Activated CD4-positive, alpha-beta memory T cell treated with anti-CD3 and anti-CD28 coated beads, Interleukin-2, amount 10 ng/mL, durations not matched to agents 7 days and 5 days (primary cell): ENCODE measurements at regions not wholly inside any gene's neighbourhood (a gene's known extent, or its start where the extent isn't known, plus 50 kb on each side); places are given as distances from the start of the nearest gene placed in this dataset.
"Not testable (repeated sequence)": the region's sequence is repeated elsewhere in the genome, so short reads cannot be mapped to it uniquely, and the experiment has no call there.

Source experiments
- CTCF ChIA-PET: fragments of 350-600 bp; sonication (Branson Sonifier 250); formaldehyde crosslinking; loops from one replicate; lab custom pipeline; 2021; ENCODE audit warnings: antibody characterized with exemption, inconsistent platforms; lab: Charles Lee
- POLR2A ChIA-PET: fragments of 350-600 bp; sonication (Branson Sonifier 250); formaldehyde crosslinking; loops from one replicate; lab custom pipeline; 2021; ENCODE audit warnings: antibody characterized with exemption; lab: Charles Lee
- DNase-seq: peaks from one replicate; pipeline ENCODE4 v3.0.0-alpha.2; 2020
- H3K27ac Mint-ChIP-seq: one replicate; pipeline ENCODE4 v1.8.0; 2021; ENCODE audit warnings: mild to moderate bottlenecking, mixed read lengths
- H3K27me3 Mint-ChIP-seq: one replicate; pipeline ENCODE4 v1.8.0; 2021; ENCODE audit warnings: mixed read lengths
- H3K36me3 Mint-ChIP-seq: one replicate; pipeline ENCODE4 v1.8.0; 2021; ENCODE audit warnings: low read depth, mixed read lengths
- H3K4me1 Mint-ChIP-seq: one replicate; pipeline ENCODE4 v1.8.0; 2021; ENCODE audit warnings: mixed read lengths
- H3K4me3 Mint-ChIP-seq: one replicate; pipeline ENCODE4 v1.8.0; 2021; ENCODE audit warnings: mild to moderate bottlenecking, mixed read lengths
- H3K9me3 Mint-ChIP-seq: one replicate; pipeline ENCODE4 v1.8.0; 2021; ENCODE audit warnings: mixed read lengths

DNA sequence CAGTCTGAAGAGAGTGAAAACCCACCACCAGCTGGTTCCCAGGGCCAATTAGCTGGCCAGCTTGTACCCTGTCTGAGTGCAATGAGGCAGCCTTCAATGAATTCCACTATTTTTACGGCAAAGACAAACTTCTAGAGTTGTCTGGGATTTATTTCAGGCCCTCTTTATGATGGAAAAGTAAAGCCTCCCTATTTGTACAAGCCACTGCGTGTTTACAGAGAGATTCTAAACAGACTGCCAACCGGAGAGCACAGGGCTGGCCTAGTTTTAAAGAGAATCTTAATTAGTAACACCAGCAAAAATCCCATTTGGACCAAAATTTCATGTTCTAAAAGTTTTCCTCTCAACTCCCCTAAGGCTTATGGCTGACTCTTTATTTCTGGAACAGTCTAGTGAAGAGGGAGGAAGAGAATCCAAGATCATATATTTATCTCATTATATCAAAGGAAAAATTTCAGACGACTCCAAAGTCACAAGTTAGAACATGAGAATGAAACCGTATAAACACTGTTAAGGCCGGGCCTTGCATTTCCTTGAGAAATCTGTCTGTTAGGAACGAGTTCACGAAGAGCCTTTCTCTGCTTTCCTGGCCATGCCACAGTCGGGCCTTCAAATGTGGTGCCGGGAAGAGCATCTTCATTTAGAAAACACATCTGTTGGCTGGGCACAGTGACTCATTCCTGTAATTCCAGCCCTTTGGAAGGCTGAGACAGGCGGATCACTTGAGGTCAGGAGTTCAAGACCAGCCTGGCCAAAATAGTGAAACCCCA lies 724.6 kb upstream of the NRP1 start:
- Mint-ChIP-seq H3K4me3 (no peak overlapping the region), H3K27ac (no peak overlapping the region), H3K27me3 (no peaks in the 10 kb centered on the region), H3K36me3 (no peaks in the 10 kb centered on the region), H3K4me1 (no peaks in the 10 kb centered on the region), H3K9me3 (peaks cover 3% of the 10 kb centered on the region)
- DNase-seq = no peak
- POLR2A ChIA-PET = no interaction called here
- CTCF ChIA-PET = no interaction called here

DNA sequence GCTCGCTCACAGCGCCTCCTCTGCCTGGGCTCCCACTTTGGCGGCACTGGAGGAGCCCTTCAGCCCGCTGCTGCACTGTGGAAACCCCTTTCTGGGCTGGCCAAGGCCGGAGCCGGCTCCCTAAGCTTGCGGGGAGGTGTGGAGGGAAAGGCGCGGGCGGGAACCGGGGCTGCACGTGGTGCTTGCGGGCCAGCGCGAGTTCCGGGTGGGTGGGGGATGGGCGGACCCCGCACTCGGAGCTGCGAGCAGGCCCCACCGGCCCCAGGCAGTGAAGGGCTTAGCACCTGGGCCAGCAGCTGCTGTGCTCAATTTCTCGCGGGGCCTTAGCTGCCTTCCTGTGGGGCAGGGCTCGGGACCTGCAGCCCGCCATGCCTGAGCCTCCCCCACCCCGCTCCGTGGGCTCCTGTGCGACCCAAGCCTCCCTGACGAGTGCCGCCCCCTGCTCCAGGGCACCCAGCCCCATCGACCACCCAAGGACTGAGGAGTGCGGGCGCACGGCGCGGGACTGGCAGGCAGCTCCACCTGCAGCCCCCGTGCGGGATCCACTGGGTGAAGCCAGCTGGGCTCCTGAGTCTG lies 721.0 kb upstream of the NRP1 start:
- DNase-seq, H3K4me3 Mint-ChIP-seq, CTCF ChIA-PET, POLR2A ChIA-PET, H3K27ac Mint-ChIP-seq, H3K4me1 Mint-ChIP-seq, H3K36me3 Mint-ChIP-seq, H3K9me3 Mint-ChIP-seq, H3K27me3 Mint-ChIP-seq: not testable (repeated sequence)

DNA sequence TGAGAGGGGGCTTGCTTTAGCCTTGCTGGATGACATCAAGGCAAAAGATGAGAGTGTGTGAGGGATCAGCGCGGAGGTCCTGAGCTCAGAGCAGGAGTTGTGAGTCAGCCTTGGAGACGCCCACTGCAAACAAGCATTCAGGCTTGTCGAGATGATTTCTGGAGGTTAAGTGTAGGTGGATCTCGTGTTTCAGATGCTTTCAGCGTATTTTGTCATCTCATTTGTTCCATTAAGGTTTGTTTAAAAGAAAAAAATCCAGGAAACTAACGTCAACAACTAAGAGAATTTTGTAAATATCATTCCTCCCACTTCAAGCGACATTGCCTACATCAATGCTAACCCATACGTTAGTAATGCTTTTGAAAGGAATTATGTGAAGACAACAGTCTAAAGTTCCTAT lies 715.4 kb upstream of the NRP1 start:
- DNase-seq = no peak
- Mint-ChIP-seq H3K4me1 (no peaks in the 10 kb centered on the region), H3K27me3 (no peaks in the 10 kb centered on the region), H3K4me3 (no peak overlapping the region), H3K9me3 (peaks cover 5% of the 10 kb centered on the region), H3K27ac (no peak overlapping the region), H3K36me3 (no peaks in the 10 kb centered on the region)
- ChIA-PET CTCF (no interaction called here), POLR2A (no interaction called here)

DNA sequence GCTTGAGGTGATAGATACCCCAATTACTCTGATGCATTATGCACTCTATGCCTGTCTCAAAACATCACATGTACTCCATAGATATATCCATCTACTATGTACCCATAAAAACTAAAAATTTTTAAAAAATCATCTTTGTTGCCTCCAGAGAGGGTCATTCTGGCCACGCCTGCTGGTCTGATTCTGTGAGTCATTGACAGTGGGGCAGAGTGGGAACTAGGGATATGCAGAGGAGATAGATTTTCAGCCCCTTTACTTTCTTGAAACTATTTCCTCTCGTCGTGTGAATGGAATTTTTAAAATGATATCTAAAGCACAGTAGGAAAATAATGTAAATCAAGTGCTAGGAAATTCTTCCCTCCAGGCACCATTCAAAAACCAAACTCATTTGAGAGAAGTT lies 715.0 kb upstream of the NRP1 start:
- Mint-ChIP-seq H3K4me3 (no peak overlapping the region), H3K27ac (no peak overlapping the region), H3K27me3 (no peaks in the 10 kb centered on the region), H3K4me1 (no peaks in the 10 kb centered on the region), H3K9me3 (peaks cover 5% of the 10 kb centered on the region), H3K36me3 (no peaks in the 10 kb centered on the region)
- CTCF ChIA-PET = no interaction called here
- POLR2A ChIA-PET = no interaction called here
- no peak for DNase-seq

DNA sequence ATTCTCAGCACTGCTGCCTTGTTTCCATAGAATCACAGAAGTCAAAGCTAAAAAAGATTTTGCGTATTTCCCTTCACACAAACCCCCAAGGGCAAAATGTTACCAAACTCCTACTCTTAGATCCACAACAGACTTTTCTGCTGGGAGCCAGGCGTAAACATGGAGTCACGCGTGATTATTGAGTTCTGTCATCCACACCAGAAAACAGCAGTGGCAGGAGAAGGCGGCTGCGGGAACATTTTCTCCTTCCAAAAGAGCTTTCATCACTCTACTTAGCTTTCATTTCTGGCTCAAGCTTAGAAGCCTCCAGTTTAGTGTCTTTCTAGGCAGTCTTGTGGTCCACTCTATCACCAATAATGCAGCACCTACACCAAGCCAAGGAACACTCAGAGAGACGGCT lies 712.9 kb upstream of the NRP1 start:
- POLR2A ChIA-PET = no interaction called here
- CTCF ChIA-PET = no interaction called here
- Mint-ChIP-seq H3K27ac (no peak overlapping the region), H3K36me3 (no peaks in the 10 kb centered on the region), H3K9me3 (peaks cover 5% of the 10 kb centered on the region), H3K4me3 (no peak overlapping the region), H3K4me1 (no peaks in the 10 kb centered on the region), H3K27me3 (peaks cover 2% of the 10 kb centered on the region)
- no peak for DNase-seq

DNA sequence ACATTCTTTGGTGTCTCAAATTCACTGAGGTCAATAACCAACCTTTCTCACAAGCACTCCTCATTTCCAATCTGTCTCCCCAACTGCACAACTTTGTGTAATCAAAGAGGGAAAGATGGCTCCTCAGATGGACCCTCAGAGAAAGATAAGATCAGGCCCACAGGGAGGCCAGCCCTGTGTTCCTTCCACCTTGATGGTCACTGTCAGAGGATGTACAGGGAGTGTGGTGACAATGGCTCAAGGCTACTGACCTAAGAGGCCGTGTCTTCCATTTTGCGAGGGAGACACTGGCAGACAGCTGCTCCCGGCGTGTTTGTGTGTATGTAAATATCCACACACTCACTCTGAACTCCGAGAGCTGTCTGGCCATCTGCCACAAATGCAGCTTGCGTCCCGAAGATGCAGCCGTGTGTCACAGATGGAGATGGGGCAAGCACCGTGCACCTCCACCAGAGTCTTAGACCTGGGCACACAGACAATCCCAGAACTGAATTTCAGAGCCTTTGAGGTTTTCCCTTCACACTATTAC lies 712.1 kb upstream of the NRP1 start:
- DNase-seq = no peak
- H3K27ac Mint-ChIP-seq = no peak overlapping the region
- peaks cover 2% of the 10 kb centered on the region for H3K27me3 Mint-ChIP-seq
- H3K4me3 Mint-ChIP-seq = no peak overlapping the region
- POLR2A ChIA-PET = no interaction called here
- no peaks in the 10 kb centered on the region for H3K4me1 Mint-ChIP-seq
- CTCF ChIA-PET = no interaction called here
- no peaks in the 10 kb centered on the region for H3K36me3 Mint-ChIP-seq
- H3K9me3 Mint-ChIP-seq = peaks cover 5% of the 10 kb centered on the region

DNA sequence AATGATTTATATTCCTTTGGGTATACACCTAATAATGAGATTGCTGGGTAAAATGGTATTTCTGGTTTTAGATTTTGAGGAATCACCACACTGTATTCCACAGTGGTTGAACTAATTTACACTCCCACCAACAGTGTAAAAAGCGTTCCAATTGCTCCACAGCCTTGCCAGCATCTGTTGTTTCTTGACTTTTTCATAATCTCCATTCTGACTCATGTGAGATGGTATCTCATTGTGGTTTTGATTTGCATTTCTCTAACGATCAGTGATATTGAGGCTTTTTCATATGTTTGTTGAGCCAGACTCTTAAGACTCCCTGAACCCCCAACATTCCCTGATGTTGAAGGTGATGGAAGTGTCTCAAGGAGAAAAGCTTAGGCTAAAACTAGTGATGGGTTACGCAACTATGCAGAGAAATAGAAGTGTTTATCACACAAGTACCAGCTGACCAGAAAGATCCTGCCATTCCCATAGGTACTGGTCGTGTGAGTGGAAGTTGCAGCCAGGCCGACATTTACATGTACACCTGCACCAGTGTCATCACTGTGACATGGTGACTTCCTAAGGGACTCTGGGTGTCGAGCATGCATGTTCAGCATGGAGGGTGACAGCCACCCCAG lies 711.2 kb upstream of the NRP1 start:
- H3K4me3 Mint-ChIP-seq = no peak overlapping the region
- H3K4me1 Mint-ChIP-seq = no peaks in the 10 kb centered on the region
- DNase-seq = no peak
- H3K9me3 Mint-ChIP-seq = peaks cover 5% of the 10 kb centered on the region
- H3K27me3 Mint-ChIP-seq = peaks cover 2% of the 10 kb centered on the region
- no peaks in the 10 kb centered on the region for H3K36me3 Mint-ChIP-seq
- ChIA-PET CTCF (no interaction called here), POLR2A (no interaction called here)
- no peak overlapping the region for H3K27ac Mint-ChIP-seq

DNA sequence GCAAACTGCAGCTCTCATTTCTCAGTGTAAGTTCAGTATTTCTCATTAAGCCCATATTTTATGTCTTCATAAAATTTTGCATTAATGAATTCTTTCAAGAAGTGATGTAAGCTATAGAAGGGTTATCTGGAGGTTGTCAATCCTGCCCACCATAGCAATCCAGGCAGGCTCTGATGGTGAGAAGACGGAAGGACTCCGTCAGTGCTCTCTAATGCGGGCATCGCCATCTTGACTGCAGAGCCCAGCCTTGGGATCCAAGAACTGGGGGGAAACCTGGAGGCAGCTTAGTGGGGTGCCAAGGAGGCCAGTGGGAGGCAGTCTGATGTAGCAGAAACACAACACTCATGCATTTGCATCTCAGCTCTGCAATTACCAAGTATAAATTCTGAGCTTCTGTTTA lies 707.4 kb upstream of the NRP1 start:
- POLR2A ChIA-PET = no interaction called here
- H3K9me3 Mint-ChIP-seq = peaks cover 2% of the 10 kb centered on the region
- no peak overlapping the region for H3K27ac Mint-ChIP-seq
- H3K4me3 Mint-ChIP-seq = no peak overlapping the region
- no peaks in the 10 kb centered on the region for H3K36me3 Mint-ChIP-seq
- H3K4me1 Mint-ChIP-seq = no peaks in the 10 kb centered on the region
- DNase-seq = no peak
- CTCF ChIA-PET = no interaction called here
- peaks cover 2% of the 10 kb centered on the region for H3K27me3 Mint-ChIP-seq

DNA sequence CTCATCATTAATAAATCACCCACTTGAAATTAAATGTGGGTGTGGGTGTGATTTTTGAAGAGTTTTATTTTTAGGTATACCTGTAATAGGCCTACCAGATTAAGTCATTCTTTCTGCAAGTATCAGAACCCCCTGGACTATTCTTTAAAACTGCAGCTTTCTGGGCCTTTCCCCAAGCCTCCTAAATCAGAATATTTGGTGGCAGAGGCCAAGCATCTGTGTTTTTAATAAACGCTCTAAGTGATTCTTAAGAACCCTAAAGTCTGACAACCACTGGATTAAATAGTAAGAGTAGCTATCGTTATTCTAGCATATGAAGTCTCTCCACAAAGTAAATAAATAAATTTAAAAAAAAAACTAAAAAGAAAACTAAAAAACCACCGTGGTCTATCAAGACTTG lies 703.0 kb upstream of the NRP1 start:
- POLR2A ChIA-PET = no interaction called here
- no peaks in the 10 kb centered on the region for H3K27me3 Mint-ChIP-seq

DNA sequence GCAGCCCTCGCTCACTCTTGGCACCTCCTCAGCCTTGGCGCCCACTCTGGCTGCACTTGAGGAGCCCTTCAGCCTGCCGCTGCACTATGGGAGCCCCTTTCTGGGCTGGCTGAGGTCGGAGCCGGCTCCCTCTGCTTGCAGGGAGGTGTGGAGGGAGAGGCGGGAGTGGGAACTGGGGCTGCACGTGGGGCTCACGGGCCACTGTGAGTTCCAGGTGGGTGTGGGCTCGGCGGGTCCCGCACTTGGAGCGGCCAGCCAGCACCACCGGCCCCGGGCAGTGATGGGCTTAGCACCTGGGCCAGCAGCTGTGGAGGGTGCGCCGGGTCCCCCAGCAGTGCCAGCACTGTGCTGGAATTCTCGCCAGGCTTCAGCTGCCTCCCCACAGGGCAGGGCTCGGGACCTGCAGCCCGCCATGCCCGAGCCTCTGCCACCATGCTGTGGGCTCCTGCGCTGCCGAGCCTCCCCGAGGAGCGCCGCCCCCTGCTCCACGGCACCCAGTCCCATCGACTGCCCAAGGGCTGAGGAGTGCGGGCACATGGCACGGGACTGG lies 700.8 kb upstream of the NRP1 start:
- POLR2A ChIA-PET, DNase-seq, H3K36me3 Mint-ChIP-seq, CTCF ChIA-PET, H3K9me3 Mint-ChIP-seq, H3K4me3 Mint-ChIP-seq, H3K4me1 Mint-ChIP-seq, H3K27me3 Mint-ChIP-seq, H3K27ac Mint-ChIP-seq: not testable (repeated sequence)

More for the DNA sequence above, 703.0 kb upstream of the NRP1 start:
- CTCF ChIA-PET = no interaction called here
- DNase-seq = no peak
- peaks cover 2% of the 10 kb centered on the region for H3K9me3 Mint-ChIP-seq
- no peaks in the 10 kb centered on the region for H3K4me1 Mint-ChIP-seq
- H3K27ac Mint-ChIP-seq = no peak overlapping the region
- no peaks in the 10 kb centered on the region for H3K36me3 Mint-ChIP-seq
- no peak overlapping the region for H3K4me3 Mint-ChIP-seq

DNA sequence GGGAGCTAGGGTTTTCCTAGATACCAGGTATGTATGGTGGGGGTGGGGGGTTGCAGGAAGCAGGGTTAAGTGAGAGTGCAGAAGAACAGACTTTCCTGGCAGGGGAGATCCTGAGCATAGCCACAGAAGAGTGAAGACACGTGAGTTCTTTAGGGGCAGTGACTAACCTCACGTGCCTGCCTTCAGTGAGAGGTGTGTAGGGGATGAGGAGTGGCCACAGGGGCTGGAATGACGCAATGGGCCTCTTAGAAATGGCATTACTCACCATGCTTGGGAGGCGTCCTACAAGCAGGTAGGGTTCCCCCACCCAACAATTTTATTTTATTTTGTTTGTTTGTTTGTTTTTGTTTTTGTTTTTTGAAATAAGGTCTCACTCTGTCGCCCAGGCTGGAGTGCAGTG lies 698.6 kb upstream of the NRP1 start:
- Mint-ChIP-seq H3K27me3 (no peaks in the 10 kb centered on the region), H3K9me3 (peaks cover 2% of the 10 kb centered on the region), H3K27ac (no peak overlapping the region), H3K4me1 (no peaks in the 10 kb centered on the region), H3K4me3 (no peak overlapping the region), H3K36me3 (no peaks in the 10 kb centered on the region)
- DNase-seq = no peak
- ChIA-PET POLR2A (no interaction called here), CTCF (no interaction called here)

DNA sequence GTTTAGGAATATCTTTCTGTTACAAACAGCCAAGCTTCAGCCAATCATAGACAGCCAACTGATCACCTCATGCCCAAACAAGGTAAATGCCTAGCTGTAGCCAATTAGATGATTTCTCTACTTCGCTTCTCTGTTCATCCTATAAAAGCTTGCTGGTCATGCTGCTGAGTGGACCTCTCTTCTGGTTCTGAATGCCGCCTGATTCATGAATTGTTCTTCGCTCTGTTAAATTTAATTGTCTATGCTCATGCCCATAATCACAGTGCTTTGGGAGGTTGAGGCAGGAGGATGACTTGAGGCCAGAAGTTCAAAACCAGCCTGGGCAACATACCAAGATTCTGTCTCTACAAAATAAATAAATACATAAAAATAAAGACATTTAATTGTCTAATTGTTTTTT lies 698.1 kb upstream of the NRP1 start:
- no peak for DNase-seq
- ChIA-PET POLR2A (no interaction called here), CTCF (no interaction called here)
- no peaks in the 10 kb centered on the region for H3K4me1 Mint-ChIP-seq
- peaks cover 2% of the 10 kb centered on the region for H3K9me3 Mint-ChIP-seq
- no peaks in the 10 kb centered on the region for H3K27me3 Mint-ChIP-seq
- no peaks in the 10 kb centered on the region for H3K36me3 Mint-ChIP-seq
- H3K4me3 Mint-ChIP-seq = no peak overlapping the region
- no peak overlapping the region for H3K27ac Mint-ChIP-seq

DNA sequence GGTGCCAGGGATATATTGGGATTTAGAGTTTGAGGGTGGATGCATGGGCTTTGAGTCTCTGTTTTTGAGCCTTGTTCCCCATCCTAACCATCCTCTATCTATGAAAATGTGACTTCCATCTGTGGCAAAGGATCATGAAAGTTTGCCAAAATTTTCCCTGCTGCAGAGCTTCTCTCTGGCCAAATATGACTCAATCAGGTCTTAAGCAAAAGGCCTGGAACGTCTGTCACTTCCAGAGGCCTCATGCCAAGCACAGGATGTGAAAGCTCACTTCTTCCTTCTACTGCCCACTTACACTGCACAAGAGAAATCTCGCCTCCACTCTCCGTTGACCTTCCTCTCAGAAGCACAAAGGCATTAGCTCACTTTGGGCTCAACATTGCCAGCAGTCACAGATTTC lies 696.9 kb upstream of the NRP1 start:
- Mint-ChIP-seq H3K36me3 (no peaks in the 10 kb centered on the region), H3K4me1 (no peaks in the 10 kb centered on the region), H3K4me3 (no peak overlapping the region), H3K27ac (no peak overlapping the region), H3K27me3 (no peaks in the 10 kb centered on the region), H3K9me3 (peaks cover 2% of the 10 kb centered on the region)
- CTCF ChIA-PET = no interaction called here
- DNase-seq = no peak
- POLR2A ChIA-PET = no interaction called here
